Neural cell (in vitro differentiated cells): ENCODE measurements at regions not wholly inside any gene's neighbourhood (a gene's known extent, or its start where the extent isn't known, plus 50 kb on each side); places are given as distances from the start of the nearest gene placed in this dataset.

ENCODE experiments used
- H2AFZ ChIP-seq: fragments of 200-600, 300-800 bp; sonication (generic), shearing (Covaris generic); 2 replicates; pipeline ENCODE4 v1.6.0; 2014; ENCODE audit warnings: low read depth, mild to moderate bottlenecking, antibody characterized with exemption, low read length, moderate library complexity
- H3F3A ChIP-seq: fragments of 200-600 bp; shearing (Covaris generic); 2 replicates; pipeline ENCODE4 v1.6.1; 2016; ENCODE audit warnings: mild to moderate bottlenecking, moderate library complexity, mixed read lengths, antibody characterized with exemption, low read length; ENCODE audit not compliant: insufficient read depth, poor library complexity, severe bottlenecking
- H3K27ac ChIP-seq: fragments of 200-600, 300-800 bp; sonication (generic), shearing (Covaris generic); 2 replicates; pipeline ENCODE4 v1.5.1; 2014; ENCODE audit warnings: mild to moderate bottlenecking, low read length, moderate library complexity
- H3K27me3 ChIP-seq: fragments of 300-800, 200-600 bp; sonication (generic), shearing (Covaris generic); 2 replicates; pipeline ENCODE4 v1.6.0; 2014; ENCODE audit warnings: mild to moderate bottlenecking, low read depth, low read length, moderate library complexity; ENCODE audit not compliant: insufficient read depth
- H3K36me3 ChIP-seq: fragments of 300-800, 200-600 bp; sonication (generic), shearing (Covaris generic); 2 replicates; pipeline ENCODE4 v1.5.1; 2014; ENCODE audit warnings: mild to moderate bottlenecking, antibody characterized with exemption, low read length, moderate library complexity; ENCODE audit not compliant: insufficient read depth
- H3K4me2 ChIP-seq: fragments of 300-800, 200-600 bp; sonication (generic), shearing (Covaris generic); 2 replicates; pipeline ENCODE4 v1.6.0; 2014; ENCODE audit warnings: mild to moderate bottlenecking, low read length
- H3K4me3 ChIP-seq: fragments of 300-800, 200-600 bp; sonication (generic), shearing (Covaris generic); 2 replicates; pipeline ENCODE4 v1.5.1; 2014; ENCODE audit warnings: mild to moderate bottlenecking, low read length, moderate library complexity
- H3K79me2 ChIP-seq: fragments of 200-600 bp; shearing (Covaris generic); replicated peaks from 2 replicates; pipeline ENCODE4 v1.6.0; 2014; ENCODE audit warnings: mild to moderate bottlenecking, low read length, moderate library complexity; ENCODE audit not compliant: insufficient read depth
- H3K9ac ChIP-seq: fragments of 300-800, 200-600 bp; sonication (generic), shearing (Covaris generic); 2 replicates; pipeline ENCODE4 v1.6.1; 2016; ENCODE audit warnings: mild to moderate bottlenecking, low read length, mixed read lengths
- H3K9me2 ChIP-seq: fragments of 200-600 bp; shearing (Covaris generic); 2 replicates; pipeline ENCODE4 v1.6.1; 2016; ENCODE audit warnings: mild to moderate bottlenecking, low read length, mixed read lengths; ENCODE audit not compliant: insufficient read depth
- H3K9me3 ChIP-seq: fragments of 200-600, 300-800 bp; sonication (generic), shearing (Covaris generic); 2 replicates; pipeline ENCODE4 v1.6.1; 2016; ENCODE audit warnings: mild to moderate bottlenecking, mixed run types, low read length, moderate library complexity, mixed read lengths
- H4K20me1 ChIP-seq: fragments of 200-600 bp; shearing (Covaris generic); 2 replicates; pipeline ENCODE4 v1.6.1; 2016; ENCODE audit warnings: mild to moderate bottlenecking, mixed run types; ENCODE audit not compliant: insufficient read depth
- EP300 ChIP-seq: fragments of 450-650 bp; conservative IDR thresholded peaks from 2 replicates; pipeline ENCODE4 v1.6.1; 2014; ENCODE audit warnings: antibody characterized with exemption, mild to moderate bottlenecking, moderate library complexity; ENCODE audit not compliant: poor library complexity, severe bottlenecking
- EZH2 ChIP-seq: fragments of 200-600, 300-800 bp; shearing (Covaris generic), sonication (generic); IDR thresholded peaks from 2 replicates; pipeline ENCODE4 v1.6.1; 2014; ENCODE audit warnings: antibody characterized with exemption, low read length, borderline replicate concordance, mild to moderate bottlenecking; ENCODE audit not compliant: insufficient read depth, poor library complexity, severe bottlenecking
- MXI1 ChIP-seq: fragments of 450-650 bp; conservative IDR thresholded peaks from 2 replicates; pipeline ENCODE4 v1.6.1; 2014; ENCODE audit warnings: antibody characterized with exemption, mild to moderate bottlenecking; ENCODE audit not compliant: poor library complexity, severe bottlenecking
- POLR2AphosphoS5 ChIP-seq: IDR thresholded peaks from 2 replicates; pipeline ENCODE4 v1.6.1; 2012
- RAD21 ChIP-seq: fragments of 450-650 bp; conservative IDR thresholded peaks from 2 replicates; pipeline ENCODE4 v1.6.1; 2014; ENCODE audit warnings: antibody characterized with exemption, mild to moderate bottlenecking, moderate library complexity
- TAF1 ChIP-seq: IDR thresholded peaks from 2 replicates; pipeline ENCODE4 v1.6.1; 2012; ENCODE audit warnings: low read depth
- TF ChIP-seq, protein P1 (sequence below): IDR thresholded peaks from 2 replicates; pipeline ENCODE4 v1.6.1; 2012; ENCODE audit warnings: borderline replicate concordance
- TF ChIP-seq, protein P2 (sequence below): fragments of 450-650 bp; IDR thresholded peaks from 2 replicates; pipeline ENCODE4 v1.5.1; 2014; ENCODE audit warnings: antibody characterized with exemption, mild to moderate bottlenecking, moderate library complexity; ENCODE audit not compliant: poor library complexity, severe bottlenecking

DNA sequence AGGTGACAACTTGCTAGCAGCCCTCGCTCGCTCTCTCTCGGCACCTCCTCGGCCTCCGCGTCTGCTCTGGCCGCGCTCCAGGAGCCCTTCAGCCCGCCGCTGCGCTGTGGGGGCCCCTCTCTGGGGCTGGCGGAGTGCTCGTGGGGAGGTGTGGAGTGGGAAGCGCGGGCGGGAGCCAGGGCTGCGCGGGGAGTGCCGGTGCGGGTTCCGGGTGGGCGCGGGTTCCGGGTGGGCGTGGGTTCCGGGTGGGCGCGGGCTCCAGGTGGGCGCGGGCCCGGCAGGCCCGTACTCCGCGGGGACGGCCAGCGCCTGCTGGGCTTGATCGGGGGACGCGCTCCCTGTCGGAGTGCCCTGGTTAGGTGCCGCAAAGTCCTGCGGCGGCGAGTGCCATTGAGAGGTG is 384.3 kb downstream of the GPM6A start:
- H2AFZ ChIP-seq, result no peak overlapping the region
- H3K9me2 ChIP-seq, result no peaks in the 10 kb centered on the region
- H4K20me1 ChIP-seq, result no peaks in the 10 kb centered on the region
- H3K9ac ChIP-seq, result no peak overlapping the region
- H3K4me2 ChIP-seq, result no peak overlapping the region
- H3K27me3 ChIP-seq, result no peaks in the 10 kb centered on the region
- no peaks in the 10 kb centered on the region for H3F3A ChIP-seq
- H3K27ac ChIP-seq, result no peak overlapping the region
- TF ChIP-seq TAF1 (no peak), MXI1 (no peak), EZH2 (no peak), EP300 (no peak), POLR2AphosphoS5 (no peak), RAD21 (no peak)
- TF ChIP-seq, protein P1, sequence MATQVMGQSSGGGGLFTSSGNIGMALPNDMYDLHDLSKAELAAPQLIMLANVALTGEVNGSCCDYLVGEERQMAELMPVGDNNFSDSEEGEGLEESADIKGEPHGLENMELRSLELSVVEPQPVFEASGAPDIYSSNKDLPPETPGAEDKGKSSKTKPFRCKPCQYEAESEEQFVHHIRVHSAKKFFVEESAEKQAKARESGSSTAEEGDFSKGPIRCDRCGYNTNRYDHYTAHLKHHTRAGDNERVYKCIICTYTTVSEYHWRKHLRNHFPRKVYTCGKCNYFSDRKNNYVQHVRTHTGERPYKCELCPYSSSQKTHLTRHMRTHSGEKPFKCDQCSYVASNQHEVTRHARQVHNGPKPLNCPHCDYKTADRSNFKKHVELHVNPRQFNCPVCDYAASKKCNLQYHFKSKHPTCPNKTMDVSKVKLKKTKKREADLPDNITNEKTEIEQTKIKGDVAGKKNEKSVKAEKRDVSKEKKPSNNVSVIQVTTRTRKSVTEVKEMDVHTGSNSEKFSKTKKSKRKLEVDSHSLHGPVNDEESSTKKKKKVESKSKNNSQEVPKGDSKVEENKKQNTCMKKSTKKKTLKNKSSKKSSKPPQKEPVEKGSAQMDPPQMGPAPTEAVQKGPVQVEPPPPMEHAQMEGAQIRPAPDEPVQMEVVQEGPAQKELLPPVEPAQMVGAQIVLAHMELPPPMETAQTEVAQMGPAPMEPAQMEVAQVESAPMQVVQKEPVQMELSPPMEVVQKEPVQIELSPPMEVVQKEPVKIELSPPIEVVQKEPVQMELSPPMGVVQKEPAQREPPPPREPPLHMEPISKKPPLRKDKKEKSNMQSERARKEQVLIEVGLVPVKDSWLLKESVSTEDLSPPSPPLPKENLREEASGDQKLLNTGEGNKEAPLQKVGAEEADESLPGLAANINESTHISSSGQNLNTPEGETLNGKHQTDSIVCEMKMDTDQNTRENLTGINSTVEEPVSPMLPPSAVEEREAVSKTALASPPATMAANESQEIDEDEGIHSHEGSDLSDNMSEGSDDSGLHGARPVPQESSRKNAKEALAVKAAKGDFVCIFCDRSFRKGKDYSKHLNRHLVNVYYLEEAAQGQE, result no peak
- TF ChIP-seq, protein P2, sequence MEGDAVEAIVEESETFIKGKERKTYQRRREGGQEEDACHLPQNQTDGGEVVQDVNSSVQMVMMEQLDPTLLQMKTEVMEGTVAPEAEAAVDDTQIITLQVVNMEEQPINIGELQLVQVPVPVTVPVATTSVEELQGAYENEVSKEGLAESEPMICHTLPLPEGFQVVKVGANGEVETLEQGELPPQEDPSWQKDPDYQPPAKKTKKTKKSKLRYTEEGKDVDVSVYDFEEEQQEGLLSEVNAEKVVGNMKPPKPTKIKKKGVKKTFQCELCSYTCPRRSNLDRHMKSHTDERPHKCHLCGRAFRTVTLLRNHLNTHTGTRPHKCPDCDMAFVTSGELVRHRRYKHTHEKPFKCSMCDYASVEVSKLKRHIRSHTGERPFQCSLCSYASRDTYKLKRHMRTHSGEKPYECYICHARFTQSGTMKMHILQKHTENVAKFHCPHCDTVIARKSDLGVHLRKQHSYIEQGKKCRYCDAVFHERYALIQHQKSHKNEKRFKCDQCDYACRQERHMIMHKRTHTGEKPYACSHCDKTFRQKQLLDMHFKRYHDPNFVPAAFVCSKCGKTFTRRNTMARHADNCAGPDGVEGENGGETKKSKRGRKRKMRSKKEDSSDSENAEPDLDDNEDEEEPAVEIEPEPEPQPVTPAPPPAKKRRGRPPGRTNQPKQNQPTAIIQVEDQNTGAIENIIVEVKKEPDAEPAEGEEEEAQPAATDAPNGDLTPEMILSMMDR, result no peak
- H3K79me2 ChIP-seq, result no peaks in the 10 kb centered on the region
- H3K9me3 ChIP-seq, result no peaks in the 10 kb centered on the region
- H3K4me3 ChIP-seq, result no peak overlapping the region
- H3K36me3 ChIP-seq, result no peaks in the 10 kb centered on the region

DNA sequence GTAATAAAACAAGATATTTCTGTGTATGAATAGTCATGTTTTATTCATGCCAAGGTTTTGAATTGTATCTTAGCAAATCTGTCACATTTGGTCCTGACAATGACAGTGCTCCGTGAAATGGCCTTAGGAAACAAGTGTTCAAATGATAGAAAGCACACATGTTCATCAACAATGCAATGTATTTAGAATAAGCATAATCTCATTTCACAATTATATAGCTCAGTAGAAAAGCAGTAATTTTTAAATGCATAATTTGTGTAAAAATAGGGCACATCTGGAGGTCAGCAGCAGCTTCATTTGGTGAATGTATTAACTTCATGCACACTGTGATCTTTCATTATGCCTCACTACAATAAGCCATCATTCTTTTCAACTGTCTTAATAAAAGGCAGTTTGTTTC is 380.4 kb downstream of the GPM6A start:
- no peaks in the 10 kb centered on the region for H4K20me1 ChIP-seq
- peak overlapping the region; percentile 34 for H3K4me3 ChIP-seq
- peak overlapping the region; percentile 54 for H3K4me2 ChIP-seq
- no peak overlapping the region for H3K9ac ChIP-seq
- H3F3A ChIP-seq, result no peaks in the 10 kb centered on the region
- peak overlapping the region; percentile 12 for H3K27ac ChIP-seq
- H2AFZ ChIP-seq, result no peak overlapping the region
- H3K27me3 ChIP-seq, result no peaks in the 10 kb centered on the region
- no peaks in the 10 kb centered on the region for H3K9me3 ChIP-seq
- H3K79me2 ChIP-seq, result no peaks in the 10 kb centered on the region
- H3K9me2 ChIP-seq, result no peaks in the 10 kb centered on the region
- TF ChIP-seq EP300, result peak; percentile 60
- TF ChIP-seq POLR2AphosphoS5, result peak; percentile 37
- no peak for TF ChIP-seq RAD21
- H3K36me3 ChIP-seq, result no peaks in the 10 kb centered on the region

DNA sequence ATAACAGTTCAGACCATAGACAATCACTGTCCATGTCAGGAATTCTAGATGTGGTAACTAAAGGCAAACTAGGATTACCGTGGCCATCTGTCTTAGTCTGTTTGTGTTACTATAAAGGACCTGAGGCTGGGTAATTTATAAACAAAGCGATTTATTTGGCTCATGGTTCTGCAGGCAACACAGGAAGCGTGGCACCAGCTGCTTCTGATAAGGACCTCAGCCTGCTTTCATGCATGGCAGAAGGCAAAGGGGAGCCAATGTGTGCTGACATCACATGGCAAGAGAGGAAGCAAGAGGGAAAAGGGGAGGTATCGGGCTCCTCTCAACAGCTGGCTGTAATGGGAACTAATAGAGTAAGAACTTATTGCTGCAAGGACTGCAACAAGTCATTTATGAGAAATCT is 376.7 kb downstream of the GPM6A start:
- Histone ChIP-seq H3K9ac (no peak overlapping the region), H3K36me3 (no peaks in the 10 kb centered on the region), H3K27me3 (no peaks in the 10 kb centered on the region), H3K9me3 (no peaks in the 10 kb centered on the region), H3K4me2 (no peak overlapping the region), H3K4me3 (no peak overlapping the region), H3K79me2 (no peaks in the 10 kb centered on the region), H2AFZ (no peak overlapping the region), H3F3A (no peaks in the 10 kb centered on the region), H3K27ac (no peak overlapping the region), H3K9me2 (no peaks in the 10 kb centered on the region), H4K20me1 (no peaks in the 10 kb centered on the region)
- TF ChIP-seq EZH2 (no peak), RAD21 (no peak), MXI1 (no peak), TAF1 (no peak)
- TF ChIP-seq, protein P1, result no peak
- TF ChIP-seq, protein P2, result no peak
